ENCODE measurements at regions not wholly inside any gene's neighbourhood (a gene's known extent, or its start where the extent isn't known, plus 50 kb on each side); places are given as distances from the start of the nearest gene placed in this dataset.

DNA sequence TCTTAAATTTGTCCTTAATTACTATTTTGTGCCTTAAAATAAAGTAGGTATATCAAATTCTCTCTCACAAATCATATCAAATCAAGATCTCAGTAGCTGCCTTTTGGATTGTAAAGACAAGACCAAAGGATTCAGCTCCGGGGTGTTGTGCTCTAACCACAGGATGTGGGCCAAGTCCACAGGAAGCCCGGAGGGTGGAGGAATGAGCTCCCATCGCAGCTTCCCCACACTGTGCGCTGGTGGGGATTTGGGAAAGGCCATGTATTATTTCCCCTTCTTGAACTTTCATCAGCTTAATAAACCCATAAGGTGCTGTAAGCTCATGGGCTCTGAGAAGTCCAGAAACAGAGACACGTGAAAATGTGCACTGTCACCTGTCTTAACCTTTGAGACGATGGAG, 241.6 kb upstream of the TCERG1L start (continued):
- TF ChIP-seq, protein P1, sequence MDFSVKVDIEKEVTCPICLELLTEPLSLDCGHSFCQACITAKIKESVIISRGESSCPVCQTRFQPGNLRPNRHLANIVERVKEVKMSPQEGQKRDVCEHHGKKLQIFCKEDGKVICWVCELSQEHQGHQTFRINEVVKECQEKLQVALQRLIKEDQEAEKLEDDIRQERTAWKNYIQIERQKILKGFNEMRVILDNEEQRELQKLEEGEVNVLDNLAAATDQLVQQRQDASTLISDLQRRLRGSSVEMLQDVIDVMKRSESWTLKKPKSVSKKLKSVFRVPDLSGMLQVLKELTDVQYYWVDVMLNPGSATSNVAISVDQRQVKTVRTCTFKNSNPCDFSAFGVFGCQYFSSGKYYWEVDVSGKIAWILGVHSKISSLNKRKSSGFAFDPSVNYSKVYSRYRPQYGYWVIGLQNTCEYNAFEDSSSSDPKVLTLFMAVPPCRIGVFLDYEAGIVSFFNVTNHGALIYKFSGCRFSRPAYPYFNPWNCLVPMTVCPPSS (IDR thresholded peaks at IDR 0.05), result no peak
- no peak for TF ChIP-seq ZNF30 (CRISPR knock-in tag; IDR thresholded peaks at IDR 0.05)

DNA sequence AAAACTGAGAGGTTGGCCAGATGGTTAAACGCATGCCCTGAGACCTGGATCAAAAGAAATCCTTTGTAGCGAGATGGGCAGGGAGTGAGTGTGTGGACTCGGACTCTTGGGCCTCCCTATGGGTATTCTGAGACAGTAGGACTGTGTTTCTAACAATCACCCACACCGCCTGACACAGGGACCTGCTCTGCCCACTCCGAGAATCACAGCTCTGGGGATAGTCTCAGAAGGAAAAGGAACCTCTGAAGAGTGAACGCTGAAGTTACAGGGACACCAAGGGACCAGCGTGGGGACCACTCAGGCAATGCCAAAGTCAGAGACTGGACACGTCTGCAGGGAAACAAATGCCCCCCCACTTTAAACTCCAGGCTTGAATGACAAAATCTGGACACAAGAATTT, 242.1 kb upstream of the TCERG1L start:
- no peak for FAIRE-seq
- no peaks in the 10 kb centered on the region for H4K20me1 ChIP-seq (ENCODE audit: insufficient read depth, low read length)
- 2% methylated on average over 7 of the region's 8 CpGs for WGBS (ENCODE audit: low lambda C conversion rate)
- POLR2A ChIA-PET, result no interaction called here
- no peak overlapping the region for H3K9ac ChIP-seq (ENCODE audit: insufficient read depth, low read depth, low read length)
- H3K27me3 ChIP-seq (ENCODE audit: control insufficient read depth in 1 of 2, insufficient read depth in 2 of 2, low read length in 2 of 2), result peaks cover 4 to 46% of the 10 kb centered on the region in 2 experiments; a peak in 4 of 5 replicates
- no peak overlapping the region for H3K27ac ChIP-seq (ENCODE audit: extremely low read length, insufficient read depth, low read length)
- H3K79me2 ChIP-seq (ENCODE audit: insufficient read depth, low read length), result no peaks in the 10 kb centered on the region
- ATAC-seq, result no peak
- TF ChIP-seq ZNF556 (CRISPR knock-in tag; IDR thresholded peaks at IDR 0.05; ENCODE audit: borderline replicate concordance), result no peak
- no peak for TF ChIP-seq ZFP41 (CRISPR knock-in tag; IDR thresholded peaks at IDR 0.05; ENCODE audit: borderline replicate concordance)
- H3K4me3 ChIP-seq (replicated peaks in 1 of 3; ENCODE audit: insufficient read depth in 1 of 3, low read depth in 2 of 3, low read length in 3 of 3), result no peak overlapping the region
- H3K4me2 ChIP-seq (ENCODE audit: low read depth, low read length), result no peak overlapping the region
- in situ Hi-C loops (cut with HindIII; ENCODE audit: extremely low pct_ligation_motif_present, low pct_unique_long_range_greater_than_20kb) (no loop called here), intact Hi-C loops (cut with micrococcal nuclease; ENCODE audit: unreplicated experiment) (no loop called here)
- H2AFZ ChIP-seq (ENCODE audit: low read length), result no peak overlapping the region
- H3K4me1 ChIP-seq (ENCODE audit: insufficient read depth, low read length), result no peaks in the 10 kb centered on the region
- BruUV-seq (replicated peaks), result no TSS peak
- H3K36me3 ChIP-seq (replicated peaks in 1 of 2; ENCODE audit: control insufficient read depth in 1 of 2, insufficient read depth in 2 of 2, low read length in 2 of 2), result no peaks in the 10 kb centered on the region
- CTCF ChIA-PET (ENCODE audit: low intra/inter-chr PET ratio, low total read pairs), result no interaction called here
- no peaks in the 10 kb centered on the region for H3K9me3 ChIP-seq (ENCODE audit: low read length)
- no peak for DNase-seq (ENCODE audit: low spot score)

DNA sequence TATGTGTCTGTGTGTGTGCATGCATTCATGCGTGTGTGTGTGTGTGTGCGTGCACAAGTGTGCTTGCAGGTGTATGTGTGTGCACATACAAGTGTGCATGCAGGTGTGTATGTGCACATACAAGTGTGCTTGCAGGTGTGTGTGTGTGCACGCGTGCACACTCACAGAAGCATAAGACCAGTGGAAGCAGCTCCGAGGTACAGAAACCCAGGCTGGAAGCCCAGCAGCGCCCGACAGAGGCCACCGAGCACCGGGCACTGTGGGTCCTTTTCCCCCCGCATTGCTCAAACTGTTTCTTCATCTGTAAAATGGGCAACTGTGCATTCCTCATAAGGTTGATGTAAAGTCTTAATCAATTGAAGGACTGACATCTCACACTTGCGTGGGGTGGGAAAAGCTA, 243.3 kb upstream of the TCERG1L start:
- POLR2A ChIA-PET, result no interaction called here
- H2AFZ ChIP-seq (ENCODE audit: low read length), result no peak overlapping the region
- H3K27ac ChIP-seq (ENCODE audit: extremely low read length, insufficient read depth, low read length), result no peak overlapping the region
- BruUV-seq (replicated peaks), result no TSS peak
- CTCF ChIA-PET (ENCODE audit: low intra/inter-chr PET ratio, low total read pairs), result no interaction called here
- peaks cover 6 to 51% of the 10 kb centered on the region in 2 experiments; a peak in 4 of 5 replicates for H3K27me3 ChIP-seq (ENCODE audit: control insufficient read depth in 1 of 2, insufficient read depth in 2 of 2, low read length in 2 of 2)
- H3K4me3 ChIP-seq (replicated peaks in 1 of 3; ENCODE audit: insufficient read depth in 1 of 3, low read depth in 2 of 3, low read length in 3 of 3), result no peak overlapping the region
- H3K4me1 ChIP-seq (ENCODE audit: insufficient read depth, low read length), result no peaks in the 10 kb centered on the region
- H4K20me1 ChIP-seq (ENCODE audit: insufficient read depth, low read length), result no peaks in the 10 kb centered on the region
- in situ Hi-C loops (cut with HindIII; ENCODE audit: extremely low pct_ligation_motif_present, low pct_unique_long_range_greater_than_20kb) (no loop called here), intact Hi-C loops (cut with micrococcal nuclease; ENCODE audit: unreplicated experiment) (no loop called here)
- H3K79me2 ChIP-seq (ENCODE audit: insufficient read depth, low read length), result no peaks in the 10 kb centered on the region
- no peak overlapping the region for H3K4me2 ChIP-seq (ENCODE audit: low read depth, low read length)
- no peak for ATAC-seq
- H3K9me3 ChIP-seq (ENCODE audit: low read length), result no peaks in the 10 kb centered on the region
- WGBS (ENCODE audit: low lambda C conversion rate), result 4% methylated on average over 9 of the region's 11 CpGs
- FAIRE-seq, result no peak
- no peak for DNase-seq (ENCODE audit: low spot score)
- H3K9ac ChIP-seq (ENCODE audit: insufficient read depth, low read depth, low read length), result no peak overlapping the region
- no peaks in the 10 kb centered on the region for H3K36me3 ChIP-seq (replicated peaks in 1 of 2; ENCODE audit: control insufficient read depth in 1 of 2, insufficient read depth in 2 of 2, low read length in 2 of 2)
- TF ChIP-seq KLF16 (CRISPR knock-in tag; IDR thresholded peaks at IDR 0.05), result no peak
- TF ChIP-seq ZFP37 (CRISPR knock-in tag; IDR thresholded peaks at IDR 0.05; ENCODE audit: borderline replicate concordance), result no peak
- TF ChIP-seq ZNF782 (CRISPR knock-in tag; IDR thresholded peaks at IDR 0.05; ENCODE audit: borderline replicate concordance), result no peak
- TF ChIP-seq, protein P2, sequence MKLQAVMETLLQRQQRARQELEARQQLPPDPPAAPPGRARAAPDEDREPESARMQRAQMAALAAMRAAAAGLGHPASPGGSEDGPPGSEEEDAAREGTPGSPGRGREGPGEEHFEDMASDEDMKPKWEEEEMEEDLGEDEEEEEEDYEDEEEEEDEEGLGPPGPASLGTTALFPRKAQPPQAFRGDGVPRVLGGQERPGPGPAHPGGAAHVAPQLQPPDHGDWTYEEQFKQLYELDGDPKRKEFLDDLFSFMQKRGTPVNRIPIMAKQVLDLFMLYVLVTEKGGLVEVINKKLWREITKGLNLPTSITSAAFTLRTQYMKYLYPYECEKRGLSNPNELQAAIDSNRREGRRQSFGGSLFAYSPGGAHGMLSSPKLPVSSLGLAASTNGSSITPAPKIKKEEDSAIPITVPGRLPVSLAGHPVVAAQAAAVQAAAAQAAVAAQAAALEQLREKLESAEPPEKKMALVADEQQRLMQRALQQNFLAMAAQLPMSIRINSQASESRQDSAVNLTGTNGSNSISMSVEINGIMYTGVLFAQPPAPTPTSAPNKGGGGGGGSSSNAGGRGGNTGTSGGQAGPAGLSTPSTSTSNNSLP (IDR thresholded peaks at IDR 0.05; ENCODE audit: low read depth, low read length), result no peak
- TF ChIP-seq, protein P3, sequence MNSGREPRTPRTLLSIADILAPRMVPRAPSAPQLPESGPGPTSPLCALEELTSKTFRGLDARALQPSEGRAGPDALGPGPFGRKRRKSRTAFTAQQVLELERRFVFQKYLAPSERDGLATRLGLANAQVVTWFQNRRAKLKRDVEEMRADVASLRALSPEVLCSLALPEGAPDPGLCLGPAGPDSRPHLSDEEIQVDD (CRISPR knock-in tag; IDR thresholded peaks at IDR 0.05; ENCODE audit: borderline replicate concordance), result no peak
- no peak for TF ChIP-seq SAP130 (CRISPR knock-in tag; IDR thresholded peaks at IDR 0.05; ENCODE audit: low read depth)
- no peak for TF ChIP-seq ZNF143 (CRISPR knock-in tag; IDR thresholded peaks at IDR 0.05)
- TF ChIP-seq ZKSCAN1 (IDR thresholded peaks at IDR 0.05; ENCODE audit: low read length), result no peak
- no peak for TF ChIP-seq ZNF446 (CRISPR knock-in tag; IDR thresholded peaks at IDR 0.05)
- TF ChIP-seq ASH2L (IDR thresholded peaks at IDR 0.05; ENCODE audit: insufficient read length, low read depth, low read length), result no peak
- TF ChIP-seq NFE2L2 (IDR thresholded peaks at IDR 0.05; ENCODE audit: low read length), result no peak
- TF ChIP-seq ZNF577 (CRISPR knock-in tag; IDR thresholded peaks at IDR 0.05; ENCODE audit: borderline replicate concordance, low read depth), result no peak
